Erythroblast (primary cell): ENCODE measurements at regions not wholly inside any gene's neighbourhood (a gene's known extent, or its start where the extent isn't known, plus 50 kb on each side); places are given as distances from the start of the nearest gene placed in this dataset.

Experiments used
- DNase-seq, 2 experiments: peaks; one replicate each; lab custom pipeline; 2025; lab: John Stamatoyannopoulos, UW
- GATA1 ChIP-seq: IDR thresholded peaks from 2 replicates; pipeline ENCODE4 v1.6.1; 2011; ENCODE audit warnings: low read depth, mild to moderate bottlenecking, control low read depth, low read length, moderate library complexity
- POLR2A ChIP-seq: IDR thresholded peaks from 2 replicates; pipeline ENCODE4 v1.6.1; 2011; ENCODE audit warnings: mild to moderate bottlenecking, low read length

GRCh38 chr12:91379051-91379775 is 196.6 kb upstream of the DCN start:
- no peak for TF ChIP-seq GATA1
- no peak for TF ChIP-seq POLR2A
- no peak for DNase-seq

- no peak for TF ChIP-seq POLR2A
- DNase-seq, result no peak
Observed at GRCh38 chr12:91377436-91377835, 194.8 kb upstream of the DCN start.

- TF ChIP-seq POLR2A (no peak), GATA1 (no peak)
- DNase-seq, result no peak
Observed at GRCh38 chr12:91373086-91373485, 190.5 kb upstream of the DCN start.

- TF ChIP-seq POLR2A (no peak), GATA1 (no peak)
- DNase-seq, result no peak
Observed at GRCh38 chr12:91370086-91370868, 187.7 kb upstream of the DCN start.

- no peak for DNase-seq
- TF ChIP-seq GATA1 (no peak), POLR2A (no peak)
Observed at GRCh38 chr12:91368613-91369012, 186.0 kb upstream of the DCN start.

- peak in 1 of 2 experiments; percentile 5 for DNase-seq
Observed at GRCh38 chr12:91367234-91367849, 184.7 kb upstream of the DCN start.

GRCh38 chr12:91364471-91365184 is 182.0 kb upstream of the DCN start:
- DNase-seq, result no peak
- TF ChIP-seq GATA1 (no peak), POLR2A (no peak)

More at GRCh38 chr12:91367234-91367849, 184.7 kb upstream of the DCN start:
- TF ChIP-seq POLR2A, result no peak
- no peak for TF ChIP-seq GATA1

- peak; percentile 12 to 26 for DNase-seq
Observed at GRCh38 chr12:91361864-91362263, 179.2 kb upstream of the DCN start.

GRCh38 chr12:91357381-91357780 is 174.8 kb upstream of the DCN start:
- no peak for DNase-seq
- TF ChIP-seq POLR2A (no peak), GATA1 (no peak)

More at GRCh38 chr12:91361864-91362263, 179.2 kb upstream of the DCN start:
- no peak for TF ChIP-seq POLR2A
- TF ChIP-seq GATA1, result no peak

GRCh38 chr12:91356405-91356804 is 173.8 kb upstream of the DCN start:
- TF ChIP-seq POLR2A (no peak), GATA1 (no peak)
- DNase-seq, result no peak

GRCh38 chr12:91355150-91356006 is 172.8 kb upstream of the DCN start:
- no peak for TF ChIP-seq POLR2A
- DNase-seq, result peak; percentile 36 to 60

GRCh38 chr12:91353266-91353665 is 170.6 kb upstream of the DCN start:
- DNase-seq, result no peak
- TF ChIP-seq POLR2A (no peak), GATA1 (no peak)

GRCh38 chr12:91349476-91349875 is 166.9 kb upstream of the DCN start:
- TF ChIP-seq GATA1, result no peak
- no peak for TF ChIP-seq POLR2A
- DNase-seq, result no peak
